K562 (cell line): ENCODE measurements at regions not wholly inside any gene's neighbourhood (a gene's known extent, or its start where the extent isn't known, plus 50 kb on each side); places are given as distances from the start of the nearest gene placed in this dataset.

ENCODE experiments used
- CREM ChIP-seq: IDR thresholded peaks from 2 replicates; pipeline ENCODE4 v1.6.1; 2014; ENCODE audit warnings: antibody characterized with exemption, low read depth
- ELF1 ChIP-seq: fragments of 200-800 bp; sonication (Bioruptor generic); IDR thresholded peaks from 2 replicates; pipeline ENCODE4 v1.6.1; 2016; ENCODE audit warnings: missing genetic modification characterization, missing compliant biosample characterization
- EZH2 ChIP-seq: IDR thresholded peaks from 2 replicates; pipeline ENCODE4 v1.6.1; 2012; ENCODE audit warnings: low read depth, mild to moderate bottlenecking, inconsistent platforms, low read length, borderline replicate concordance
- HNRNPLL ChIP-seq: fragments of 200-400 bp; formaldehyde crosslinking; IDR thresholded peaks from 2 replicates; pipeline ENCODE4 v1.6.1; 2017; ENCODE audit warnings: low read length, low read depth, mild to moderate bottlenecking; ENCODE audit not compliant: poor library complexity, severe bottlenecking
- JUND ChIP-seq, 2 experiments: IDR thresholded peaks; 2 replicates in 1 of 2; 3 replicates in 1 of 2; pipeline ENCODE4 v1.6.1; 2011; ENCODE audit warnings: borderline replicate concordance in 2 of 2, low read depth in 2 of 2, low read length in 2 of 2, improper control_type of control experiment in 1 of 2, missing biosample characterization in 1 of 2, missing genetic modification characterization in 1 of 2, missing genetic modification reagents in 1 of 2
- MAFK ChIP-seq: IDR thresholded peaks from 2 replicates; pipeline ENCODE4 v1.6.1; 2011; ENCODE audit warnings: low read length, improper control_type of control experiment
- POLR2A ChIP-seq: fragments of 450-650 bp; conservative IDR thresholded peaks from 2 replicates; pipeline ENCODE4 v1.6.1; 2016
- SOX6 ChIP-seq: fragments of 450-650 bp; IDR thresholded peaks from 2 replicates; pipeline ENCODE4 v1.6.1; 2014; ENCODE audit warnings: mild to moderate bottlenecking
- ZSCAN29 ChIP-seq: fragments of 450-650 bp; IDR thresholded peaks from 2 replicates; pipeline ENCODE4 v1.6.1; 2017
- ZZZ3 ChIP-seq: fragments of 450-650 bp; IDR thresholded peaks from 2 replicates; pipeline ENCODE4 v1.6.1; 2016; ENCODE audit warnings: antibody characterized with exemption, mild to moderate bottlenecking, moderate library complexity
- TF ChIP-seq, protein P1 (sequence below): sonication (generic); formaldehyde crosslinking; IDR thresholded peaks from 2 replicates; pipeline ENCODE4 v1.8.0; 2022; ENCODE audit warnings: mild to moderate bottlenecking, missing genetic modification reagents
- TF ChIP-seq, protein P2 (sequence below), 2 experiments: fragments of 450-650 bp; IDR thresholded peaks; 2 replicates each; pipeline ENCODE4 v1.6.1; 2016; ENCODE audit warnings: mild to moderate bottlenecking in 2 of 2, borderline replicate concordance in 1 of 2, low read depth in 1 of 2, moderate library complexity in 1 of 2
- TF ChIP-seq, protein P3 (sequence below): sonication (generic); formaldehyde crosslinking; IDR thresholded peaks from 2 replicates; pipeline ENCODE4 v1.8.1; 2023; ENCODE audit warnings: mild to moderate bottlenecking, missing genetic modification reagents

DNA sequence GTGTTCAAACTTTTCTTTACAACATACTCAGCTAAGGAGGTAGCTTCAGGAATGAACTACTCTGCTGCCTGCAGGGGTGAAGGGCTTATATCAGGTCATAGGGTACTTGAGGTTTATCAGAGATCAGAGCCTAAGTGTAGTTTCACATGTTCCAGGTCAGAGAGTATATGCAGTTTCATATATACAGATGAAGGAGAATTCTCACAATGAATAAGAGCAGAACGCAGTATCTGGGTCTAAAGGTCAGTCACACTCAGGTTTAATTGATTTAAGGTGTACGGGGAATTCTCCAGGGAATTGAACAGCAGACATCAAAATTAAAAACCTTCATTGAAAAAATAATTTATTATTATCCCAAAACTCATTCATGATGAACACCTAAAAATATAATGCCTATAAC lies 700.6 kb downstream of the TECRL start:
- TF ChIP-seq MAFK (no peak), JUND (IDR thresholded peaks at IDR 0.05; ENCODE audit: borderline replicate concordance, low read depth, low read length) (no peak), JUND (tag; IDR thresholded peaks at IDR 0.05; ENCODE audit: borderline replicate concordance, low read depth, low read length) (no peak), ZSCAN29 (no peak), POLR2A (no peak), SOX6 (no peak), CREM (no peak), HNRNPLL (no peak), EZH2 (no peak), ZZZ3 (no peak), ELF1 (no peak)
- TF ChIP-seq, protein P1, sequence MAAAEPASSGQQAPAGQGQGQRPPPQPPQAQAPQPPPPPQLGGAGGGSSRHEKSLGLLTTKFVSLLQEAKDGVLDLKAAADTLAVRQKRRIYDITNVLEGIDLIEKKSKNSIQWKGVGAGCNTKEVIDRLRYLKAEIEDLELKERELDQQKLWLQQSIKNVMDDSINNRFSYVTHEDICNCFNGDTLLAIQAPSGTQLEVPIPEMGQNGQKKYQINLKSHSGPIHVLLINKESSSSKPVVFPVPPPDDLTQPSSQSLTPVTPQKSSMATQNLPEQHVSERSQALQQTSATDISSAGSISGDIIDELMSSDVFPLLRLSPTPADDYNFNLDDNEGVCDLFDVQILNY, result no peak
- TF ChIP-seq, protein P2, sequence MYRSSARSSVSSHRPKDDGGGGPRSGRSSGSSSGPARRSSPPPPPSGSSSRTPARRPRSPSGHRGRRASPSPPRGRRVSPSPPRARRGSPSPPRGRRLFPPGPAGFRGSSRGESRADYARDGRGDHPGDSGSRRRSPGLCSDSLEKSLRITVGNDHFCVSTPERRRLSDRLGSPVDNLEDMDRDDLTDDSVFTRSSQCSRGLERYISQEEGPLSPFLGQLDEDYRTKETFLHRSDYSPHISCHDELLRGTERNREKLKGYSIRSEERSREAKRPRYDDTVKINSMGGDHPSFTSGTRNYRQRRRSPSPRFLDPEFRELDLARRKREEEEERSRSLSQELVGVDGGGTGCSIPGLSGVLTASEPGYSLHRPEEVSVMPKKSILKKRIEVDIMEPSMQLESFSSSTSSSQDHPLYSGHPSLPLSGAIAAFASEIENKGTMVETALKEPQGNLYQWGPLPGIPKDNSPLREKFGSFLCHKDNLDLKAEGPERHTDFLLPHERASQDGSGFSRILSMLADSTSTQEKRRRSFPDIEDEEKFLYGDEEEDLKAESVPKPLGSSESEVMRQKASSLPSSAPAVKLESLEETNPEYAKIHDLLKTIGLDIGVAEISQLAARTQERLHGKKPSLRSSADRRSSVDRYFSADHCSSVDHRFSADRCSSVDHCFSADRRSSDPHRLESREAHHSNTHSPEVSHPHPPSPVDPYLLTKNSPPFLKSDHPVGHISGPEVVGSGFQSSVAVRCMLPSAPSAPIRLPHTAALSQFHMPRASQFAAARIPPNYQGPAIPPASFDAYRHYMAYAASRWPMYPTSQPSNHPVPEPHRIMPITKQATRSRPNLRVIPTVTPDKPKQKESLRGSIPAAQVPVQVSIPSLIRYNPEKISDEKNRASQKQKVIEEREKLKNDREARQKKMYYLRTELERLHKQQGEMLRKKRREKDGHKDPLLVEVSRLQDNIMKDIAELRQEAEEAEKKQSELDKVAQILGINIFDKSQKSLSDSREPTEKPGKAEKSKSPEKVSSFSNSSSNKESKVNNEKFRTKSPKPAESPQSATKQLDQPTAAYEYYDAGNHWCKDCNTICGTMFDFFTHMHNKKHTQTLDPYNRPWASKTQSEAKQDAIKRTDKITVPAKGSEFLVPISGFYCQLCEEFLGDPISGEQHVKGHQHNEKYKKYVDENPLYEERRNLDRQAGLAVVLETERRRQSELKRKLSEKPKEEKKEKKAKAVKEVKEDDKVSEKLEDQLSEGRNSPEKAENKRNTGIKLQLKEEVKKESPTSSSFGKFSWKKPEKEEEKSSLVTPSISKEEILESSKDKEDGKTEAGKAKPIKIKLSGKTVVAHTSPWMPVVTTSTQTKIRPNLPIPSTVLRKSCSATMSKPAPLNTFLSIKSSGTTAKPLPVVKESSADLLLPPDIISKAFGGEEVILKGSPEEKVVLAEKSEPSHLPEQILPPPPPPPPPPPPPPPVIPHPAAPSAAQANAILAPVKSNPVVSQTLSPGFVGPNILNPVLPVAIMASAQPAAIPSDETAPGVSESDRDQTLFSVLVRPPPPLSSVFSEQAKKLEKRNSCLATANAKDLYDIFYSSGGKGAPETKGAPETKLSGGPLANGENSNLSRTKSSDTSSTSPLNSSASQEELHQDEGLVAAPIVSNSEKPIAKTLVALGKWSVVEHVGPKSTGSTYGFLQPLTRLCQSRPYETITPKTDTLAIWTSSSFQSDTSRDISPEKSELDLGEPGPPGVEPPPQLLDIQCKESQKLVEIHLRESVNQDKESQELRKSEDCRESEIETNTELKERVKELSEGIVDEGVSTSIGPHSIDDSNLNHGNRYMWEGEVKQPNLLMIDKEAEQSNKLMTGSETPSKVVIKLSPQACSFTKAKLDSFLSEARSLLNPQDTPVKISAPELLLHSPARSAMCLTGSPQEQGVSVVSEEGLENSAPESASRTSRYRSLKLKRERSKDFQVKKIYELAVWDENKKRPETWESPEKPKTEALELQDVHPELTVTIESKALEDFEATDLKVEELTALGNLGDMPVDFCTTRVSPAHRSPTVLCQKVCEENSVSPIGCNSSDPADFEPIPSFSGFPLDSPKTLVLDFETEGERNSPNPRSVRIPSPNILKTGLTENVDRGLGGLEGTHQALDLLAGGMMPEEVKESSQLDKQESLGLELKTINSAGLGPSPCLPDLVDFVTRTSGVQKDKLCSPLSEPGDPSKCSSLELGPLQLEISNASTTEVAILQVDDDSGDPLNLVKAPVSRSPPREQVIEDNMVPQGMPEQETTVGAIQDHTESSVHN (IDR thresholded peaks at IDR 0.05; ENCODE audit: borderline replicate concordance in 1 of 2, low read depth in 1 of 2), result no peak
- TF ChIP-seq, protein P3, sequence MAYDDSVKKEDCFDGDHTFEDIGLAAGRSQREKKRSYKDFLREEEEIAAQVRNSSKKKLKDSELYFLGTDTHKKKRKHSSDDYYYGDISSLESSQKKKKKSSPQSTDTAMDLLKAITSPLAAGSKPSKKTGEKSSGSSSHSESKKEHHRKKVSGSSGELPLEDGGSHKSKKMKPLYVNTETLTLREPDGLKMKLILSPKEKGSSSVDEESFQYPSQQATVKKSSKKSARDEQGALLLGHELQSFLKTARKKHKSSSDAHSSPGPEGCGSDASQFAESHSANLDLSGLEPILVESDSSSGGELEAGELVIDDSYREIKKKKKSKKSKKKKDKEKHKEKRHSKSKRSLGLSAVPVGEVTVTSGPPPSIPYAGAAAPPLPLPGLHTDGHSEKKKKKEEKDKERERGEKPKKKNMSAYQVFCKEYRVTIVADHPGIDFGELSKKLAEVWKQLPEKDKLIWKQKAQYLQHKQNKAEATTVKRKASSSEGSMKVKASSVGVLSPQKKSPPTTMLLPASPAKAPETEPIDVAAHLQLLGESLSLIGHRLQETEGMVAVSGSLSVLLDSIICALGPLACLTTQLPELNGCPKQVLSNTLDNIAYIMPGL (CRISPR knock-in tag), result no peak
